BJ (cell line): ENCODE measurements at regions not wholly inside any gene's neighbourhood (a gene's known extent, or its start where the extent isn't known, plus 50 kb on each side); places are given as distances from the start of the nearest gene placed in this dataset.

Experiments used
- CTCF ChIA-PET: fragments of 350-600 bp; formaldehyde crosslinking; extraction: SDS; loops from one replicate; lab custom pipeline; 2021; ENCODE audit warnings: antibody characterized with exemption, inconsistent platforms; lab: Yijun Ruan, JAX
- POLR2A ChIA-PET: fragments of 300-600 bp; sonication (Branson Sonifier 250); formaldehyde crosslinking; extraction: SDS; loops from one replicate; lab custom pipeline; 2021; ENCODE audit warnings: antibody characterized with exemption; lab: Charles Lee
- DNase-seq: peaks from one replicate; pipeline ENCODE4 v3.0.0-alpha.2; 2011; ENCODE audit warnings: low read depth
- H3K27me3 ChIP-seq: 2 replicates; pipeline ENCODE4 v1.6.0; 2011; ENCODE audit warnings: low read length; ENCODE audit not compliant: control insufficient read depth, insufficient read depth
- H3K36me3 ChIP-seq: 2 replicates; pipeline ENCODE4 v1.5.1; 2011; ENCODE audit warnings: low read length; ENCODE audit not compliant: control insufficient read depth, insufficient read depth
- H3K4me3 ChIP-seq: 2 replicates; pipeline ENCODE4 v1.5.1; 2011; ENCODE audit warnings: low read depth, mild to moderate bottlenecking, control low read depth, low read length
- CTCF ChIP-seq: IDR thresholded peaks from 2 replicates; pipeline ENCODE4 v1.5.1; 2011; ENCODE audit warnings: low read depth, mild to moderate bottlenecking, control low read depth, inconsistent platforms, low read length, moderate library complexity; ENCODE audit not compliant: insufficient read depth

GRCh38 chr3:148219999-148220398 is 477.7 kb upstream of the AGTR1 start:
- ChIA-PET CTCF (no interaction called here), POLR2A (no interaction called here)

GRCh38 chr3:148221303-148221702 is 476.4 kb upstream of the AGTR1 start:
- TF ChIP-seq CTCF: no peak
- H3K27me3 ChIP-seq: no peaks in the 10 kb centered on the region
- POLR2A ChIA-PET: no interaction called here
- no peak for DNase-seq
- CTCF ChIA-PET: no interaction called here
- no peaks in the 10 kb centered on the region for H3K36me3 ChIP-seq
- no peak overlapping the region for H3K4me3 ChIP-seq

More at GRCh38 chr3:148219999-148220398, 477.7 kb upstream of the AGTR1 start:
- H3K4me3 ChIP-seq: no peak overlapping the region
- H3K36me3 ChIP-seq: no peaks in the 10 kb centered on the region
- no peak for TF ChIP-seq CTCF
- no peak for DNase-seq
- H3K27me3 ChIP-seq: no peaks in the 10 kb centered on the region

GRCh38 chr3:148223266-148223665 is 474.4 kb upstream of the AGTR1 start:
- TF ChIP-seq CTCF: no peak
- Histone ChIP-seq H3K27me3 (no peaks in the 10 kb centered on the region), H3K36me3 (no peaks in the 10 kb centered on the region), H3K4me3 (no peak overlapping the region)
- no peak for DNase-seq
- CTCF ChIA-PET: no interaction called here
- POLR2A ChIA-PET: no interaction called here

- ChIA-PET CTCF (no interaction called here), POLR2A (no interaction called here)
- no peak for TF ChIP-seq CTCF
- Histone ChIP-seq H3K36me3 (no peaks in the 10 kb centered on the region), H3K27me3 (no peaks in the 10 kb centered on the region), H3K4me3 (no peak overlapping the region)
- DNase-seq: no peak
Observed at GRCh38 chr3:148226246-148226645, 471.5 kb upstream of the AGTR1 start.

- Histone ChIP-seq H3K27me3 (no peaks in the 10 kb centered on the region), H3K4me3 (no peak overlapping the region), H3K36me3 (no peaks in the 10 kb centered on the region)
- DNase-seq: no peak
- POLR2A ChIA-PET: no interaction called here
- CTCF ChIA-PET: no interaction called here
- no peak for TF ChIP-seq CTCF
Observed at GRCh38 chr3:148227534-148227933, 470.2 kb upstream of the AGTR1 start.
